GM12873 (cell line): ENCODE measurements at regions not wholly inside any gene's neighbourhood (a gene's known extent, or its start where the extent isn't known, plus 50 kb on each side); places are given as distances from the start of the nearest gene placed in this dataset.

ENCODE experiments used
- CTCF ChIP-seq: IDR thresholded peaks from 2 replicates; pipeline ENCODE4 v1.5.1; 2012; ENCODE audit warnings: low read depth, mild to moderate bottlenecking, moderate library complexity, low read length, control low read depth; ENCODE audit not compliant: insufficient read depth; ENCODE audit errors: missing control alignments

- no peak for TF ChIP-seq CTCF
Observed at GRCh38 chr12:115024531-115024930, 340.6 kb upstream of the TBX3 start.

GRCh38 chr12:115023279-115024265 lies 339.6 kb upstream of the TBX3 start:
- TF ChIP-seq CTCF, result no peak

- TF ChIP-seq CTCF, result no peak
Observed at GRCh38 chr12:115020091-115020490, 336.1 kb upstream of the TBX3 start.

GRCh38 chr12:115017346-115017745 lies 333.4 kb upstream of the TBX3 start:
- no peak for TF ChIP-seq CTCF

- TF ChIP-seq CTCF, result no peak
Observed at GRCh38 chr12:115013236-115013981, 329.4 kb upstream of the TBX3 start.

- TF ChIP-seq CTCF, result no peak
Observed at GRCh38 chr12:115012861-115013235, 328.9 kb upstream of the TBX3 start.

GRCh38 chr12:115011703-115012102 lies 327.7 kb upstream of the TBX3 start:
- no peak for TF ChIP-seq CTCF
